Esophagus squamous epithelium (tissue), 4 donors: ENCODE measurements at regions not wholly inside any gene's neighbourhood (a gene's known extent, or its start where the extent isn't known, plus 50 kb on each side); places are given as distances from the start of the nearest gene placed in this dataset.

Experiments
- POLR2A ChIP-seq, 4 donors: fragments of 450-650 bp; IDR thresholded peaks; one replicate each; pipeline ENCODE4 v1.6.1; 2017; ENCODE audit warnings: antibody characterized with exemption in 4 of 4, mild to moderate bottlenecking in 4 of 4, moderate library complexity in 3 of 4
- TF ChIP-seq, protein P1 (sequence below), 6 experiments: fragments of 450-650 bp in 4 of 6; fragments of 200-600 bp in 2 of 6; sonication (generic) in 2 of 6; IDR thresholded peaks; one replicate each; pipeline ENCODE4 v1.5.1; 2016 to 2019; ENCODE audit warnings: antibody characterized with exemption in 6 of 6, mild to moderate bottlenecking in 4 of 6, moderate library complexity in 4 of 6

GRCh38 chr17:55661256-55661758, 61.4 kb downstream of the TMEM100 start:
- TF ChIP-seq, protein P1, sequence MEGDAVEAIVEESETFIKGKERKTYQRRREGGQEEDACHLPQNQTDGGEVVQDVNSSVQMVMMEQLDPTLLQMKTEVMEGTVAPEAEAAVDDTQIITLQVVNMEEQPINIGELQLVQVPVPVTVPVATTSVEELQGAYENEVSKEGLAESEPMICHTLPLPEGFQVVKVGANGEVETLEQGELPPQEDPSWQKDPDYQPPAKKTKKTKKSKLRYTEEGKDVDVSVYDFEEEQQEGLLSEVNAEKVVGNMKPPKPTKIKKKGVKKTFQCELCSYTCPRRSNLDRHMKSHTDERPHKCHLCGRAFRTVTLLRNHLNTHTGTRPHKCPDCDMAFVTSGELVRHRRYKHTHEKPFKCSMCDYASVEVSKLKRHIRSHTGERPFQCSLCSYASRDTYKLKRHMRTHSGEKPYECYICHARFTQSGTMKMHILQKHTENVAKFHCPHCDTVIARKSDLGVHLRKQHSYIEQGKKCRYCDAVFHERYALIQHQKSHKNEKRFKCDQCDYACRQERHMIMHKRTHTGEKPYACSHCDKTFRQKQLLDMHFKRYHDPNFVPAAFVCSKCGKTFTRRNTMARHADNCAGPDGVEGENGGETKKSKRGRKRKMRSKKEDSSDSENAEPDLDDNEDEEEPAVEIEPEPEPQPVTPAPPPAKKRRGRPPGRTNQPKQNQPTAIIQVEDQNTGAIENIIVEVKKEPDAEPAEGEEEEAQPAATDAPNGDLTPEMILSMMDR (IDR thresholded peaks at IDR 0.05) = no peak
- TF ChIP-seq POLR2A (IDR thresholded peaks at IDR 0.05) = no peak
